ENCODE measurements at regions not wholly inside any gene's neighbourhood (a gene's known extent, or its start where the extent isn't known, plus 50 kb on each side); places are given as distances from the start of the nearest gene placed in this dataset.

- DNase-seq = peak; percentile 37
Observed at GRCh38 chr2:145119225-145119624, 599.3 kb upstream of the ZEB2 start.

- no peak for DNase-seq
Observed at GRCh38 chr2:145116834-145117725, 597.2 kb upstream of the ZEB2 start.

GRCh38 chr2:145116056-145116455, 596.1 kb upstream of the ZEB2 start:
- DNase-seq = no peak

GRCh38 chr2:145114726-145115125, 594.8 kb upstream of the ZEB2 start:
- DNase-seq = no peak

- DNase-seq = no peak
Observed at GRCh38 chr2:145112467-145112866, 592.5 kb upstream of the ZEB2 start.

- DNase-seq = no peak
Observed at GRCh38 chr2:145110668-145111356, 590.9 kb upstream of the ZEB2 start.

GRCh38 chr2:145108959-145109710, 589.2 kb upstream of the ZEB2 start:
- no peak for DNase-seq

GRCh38 chr2:145108361-145108778, 588.5 kb upstream of the ZEB2 start:
- DNase-seq = no peak

GRCh38 chr2:145106293-145106692, 586.4 kb upstream of the ZEB2 start:
- DNase-seq = no peak

- DNase-seq = no peak
Observed at GRCh38 chr2:145102706-145103105, 582.8 kb upstream of the ZEB2 start.

GRCh38 chr2:145100301-145100700, 580.4 kb upstream of the ZEB2 start:
- no peak for DNase-seq

- DNase-seq = no peak
Observed at GRCh38 chr2:145096582-145096981, 576.7 kb upstream of the ZEB2 start.

- DNase-seq = peak; percentile 66
Observed at GRCh38 chr2:145095641-145096435, 575.9 kb upstream of the ZEB2 start.

GRCh38 chr2:145094370-145094769, 574.5 kb upstream of the ZEB2 start:
- DNase-seq = no peak

GRCh38 chr2:145091967-145092366, 572.0 kb upstream of the ZEB2 start:
- DNase-seq = no peak

- DNase-seq = no peak
Observed at GRCh38 chr2:145090841-145091761, 571.2 kb upstream of the ZEB2 start.

- no peak for DNase-seq
Observed at GRCh38 chr2:145088756-145089155, 568.8 kb upstream of the ZEB2 start.

- DNase-seq = no peak
Observed at GRCh38 chr2:145086910-145087309, 567.0 kb upstream of the ZEB2 start.

GRCh38 chr2:145085612-145086011, 565.7 kb upstream of the ZEB2 start:
- DNase-seq = no peak

GRCh38 chr2:145080426-145080825, 560.5 kb upstream of the ZEB2 start:
- DNase-seq = no peak

GRCh38 chr2:145079641-145080040, 559.7 kb upstream of the ZEB2 start:
- no peak for DNase-seq

- DNase-seq = no peak
Observed at GRCh38 chr2:145078923-145079322, 559.0 kb upstream of the ZEB2 start.
